GM18951 (cell line): ENCODE measurements at regions not wholly inside any gene's neighbourhood (a gene's known extent, or its start where the extent isn't known, plus 50 kb on each side); places are given as distances from the start of the nearest gene placed in this dataset.

Experiments used
- POLR2A ChIP-seq: IDR thresholded peaks from 4 replicates; pipeline ENCODE4 v1.6.1; 2011; ENCODE audit warnings: mild to moderate bottlenecking; ENCODE audit not compliant: insufficient read length, insufficient read depth; ENCODE audit errors: extremely low read depth
- in situ Hi-C: fragments of 300-500 bp; cut with MboI; formaldehyde crosslinking; loops from one replicate; pipeline ENCODE4 v1.12.0; 2022; ENCODE audit warnings: low sequenced_read_pairs, mixed read lengths, inconsistent platforms; ENCODE audit not compliant: unreplicated experiment

DNA sequence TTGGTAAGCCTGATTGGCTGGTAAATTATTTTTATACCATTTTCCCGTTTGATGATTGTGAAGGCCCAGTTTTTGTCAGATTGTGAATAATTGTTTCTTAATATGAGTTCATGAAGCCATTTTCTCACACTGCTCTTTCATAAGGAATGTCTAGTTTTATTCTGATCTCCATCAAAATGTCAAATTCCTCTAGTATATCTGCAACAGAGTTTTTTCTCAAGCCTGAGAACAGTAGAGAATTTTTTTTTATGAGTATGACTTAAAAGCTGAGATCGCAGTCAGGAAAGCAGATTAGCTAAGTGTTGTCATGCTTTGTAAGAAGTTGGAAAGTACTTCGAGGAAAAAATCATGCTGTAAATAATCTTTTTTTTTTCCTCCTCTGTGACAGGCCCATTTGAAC, 484.9 kb upstream of the ATP2B1 start:
- in situ Hi-C loops, result no loop called here

DNA sequence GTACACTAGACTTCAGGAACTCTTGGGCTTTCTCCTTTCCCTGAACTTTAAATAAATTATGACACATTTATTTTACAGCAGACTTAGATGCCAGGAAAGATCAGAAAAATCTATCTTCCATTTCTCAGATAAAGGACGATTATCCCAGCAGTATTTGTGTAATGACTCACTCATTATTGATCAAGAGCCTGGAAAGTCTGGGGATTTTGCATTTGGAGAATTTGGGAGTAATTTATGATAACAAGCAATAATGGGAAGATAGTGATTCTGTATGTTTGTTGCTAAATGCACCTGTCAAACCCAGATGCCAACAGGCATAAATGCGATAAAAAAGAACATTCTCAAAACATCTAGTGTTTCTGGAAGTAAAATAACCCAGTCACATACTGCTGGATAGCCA, 480.2 kb upstream of the ATP2B1 start:
- in situ Hi-C loops, result no loop called here
- TF ChIP-seq POLR2A, result no peak

More for the DNA sequence above, 484.9 kb upstream of the ATP2B1 start:
- TF ChIP-seq POLR2A, result no peak

DNA sequence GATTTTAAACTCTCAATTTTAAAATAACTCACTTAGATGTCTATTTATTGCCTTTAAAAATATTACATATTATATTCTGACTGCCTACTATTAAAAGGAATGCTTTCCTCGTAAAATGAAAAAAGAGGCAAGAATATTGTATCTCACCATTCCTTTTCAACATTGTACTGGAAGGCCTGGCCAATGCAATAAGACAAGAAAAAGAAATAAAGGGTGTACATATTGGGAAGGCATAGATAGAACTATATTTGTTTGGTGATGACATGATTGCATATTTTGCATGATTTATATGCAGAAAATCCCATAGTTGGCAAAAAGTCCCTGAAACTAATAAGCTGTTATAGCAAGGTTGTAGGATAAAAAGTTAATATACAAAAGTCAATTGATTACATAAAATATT, 474.6 kb upstream of the ATP2B1 start:
- TF ChIP-seq POLR2A, result no peak
- in situ Hi-C loops, result no loop called here

DNA sequence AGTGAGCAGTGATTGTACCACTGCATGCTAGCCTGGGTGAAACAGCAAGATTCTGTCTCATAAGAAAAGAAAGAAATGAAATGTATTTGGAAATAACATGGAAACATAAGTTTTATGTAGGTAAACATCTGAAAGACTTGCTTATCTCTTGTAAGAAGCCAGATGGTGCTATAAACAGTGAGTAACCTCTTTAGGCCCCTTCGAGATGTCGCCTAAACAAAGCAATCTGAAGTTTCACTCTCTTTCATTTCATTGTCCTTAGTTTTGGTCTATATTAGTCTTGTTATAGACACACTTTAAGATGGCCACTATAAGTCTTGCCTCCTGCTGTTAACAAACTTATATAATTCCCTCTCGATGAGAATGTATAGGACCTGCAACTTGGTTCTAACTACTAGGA, 472.6 kb upstream of the ATP2B1 start:
- no peak for TF ChIP-seq POLR2A
- in situ Hi-C loops, result no loop called here

DNA sequence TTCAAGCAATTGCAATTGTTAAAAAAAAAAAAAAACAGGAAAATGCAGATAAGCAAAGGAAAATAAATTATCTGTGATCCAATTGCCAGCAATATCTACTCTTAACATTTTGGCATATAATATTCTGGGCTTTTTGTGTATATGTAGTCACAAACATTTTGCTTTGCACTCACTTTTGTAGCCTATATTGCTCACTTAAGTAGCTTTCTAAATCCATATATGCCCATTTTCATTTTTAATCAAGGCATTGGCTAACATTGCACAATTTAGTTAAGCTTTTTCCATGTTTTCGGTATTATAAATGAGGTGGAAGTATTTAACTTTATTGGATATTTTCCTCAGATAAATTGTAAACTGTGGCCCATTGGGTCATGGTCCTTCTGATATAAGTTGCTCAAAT, 466.3 kb upstream of the ATP2B1 start:
- TF ChIP-seq POLR2A, result no peak
- in situ Hi-C loops, result no loop called here

DNA sequence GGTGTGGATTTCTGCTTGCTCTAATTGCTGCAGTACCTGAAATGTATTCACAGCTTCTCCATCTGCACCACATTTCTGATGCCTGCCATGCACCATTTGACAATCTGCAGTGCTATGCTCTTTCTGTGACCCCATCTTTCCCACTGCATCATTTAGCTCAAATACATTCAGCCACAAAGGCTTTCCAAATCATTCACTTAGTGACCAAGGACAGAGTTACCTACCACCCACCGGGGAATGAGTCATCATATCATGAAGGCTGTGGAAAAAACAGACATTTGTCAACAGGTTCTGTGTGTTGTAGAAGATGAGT, 465.5 kb upstream of the ATP2B1 start:
- in situ Hi-C loops, result no loop called here
- no peak for TF ChIP-seq POLR2A

DNA sequence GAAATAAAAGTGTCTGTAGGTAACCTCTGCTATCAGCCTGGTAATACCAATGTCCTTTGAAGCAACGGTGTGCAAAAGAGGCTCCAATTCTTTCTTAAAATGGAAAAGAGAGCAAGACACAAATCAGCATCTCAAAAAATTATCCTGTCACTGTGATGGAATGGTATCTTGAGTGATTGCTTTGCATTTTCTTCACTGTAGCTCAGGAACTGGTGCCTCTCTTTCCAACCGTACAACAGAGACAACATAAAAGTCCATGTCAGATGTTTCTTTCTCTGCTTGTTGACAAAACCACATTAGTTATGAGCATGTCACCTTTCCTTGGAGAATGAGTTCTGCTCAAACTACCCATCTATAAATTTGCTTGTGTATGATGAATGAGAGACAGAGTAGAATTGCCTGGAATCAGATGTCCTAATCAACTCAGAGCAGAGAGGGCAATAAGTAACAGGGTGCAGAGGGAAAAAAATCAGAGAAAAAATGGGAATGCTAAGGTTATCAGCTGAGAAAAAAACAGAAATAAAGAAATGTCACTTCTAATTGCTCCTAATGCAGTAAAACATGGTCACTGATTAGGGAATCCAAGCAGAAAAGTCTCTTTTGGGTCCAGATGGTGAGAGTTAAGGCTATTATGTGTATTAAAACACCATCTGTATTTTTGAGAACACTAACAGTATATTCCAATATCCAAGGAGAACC, 465.0 kb upstream of the ATP2B1 start:
- TF ChIP-seq POLR2A, result no peak
- in situ Hi-C loops, result no loop called here

DNA sequence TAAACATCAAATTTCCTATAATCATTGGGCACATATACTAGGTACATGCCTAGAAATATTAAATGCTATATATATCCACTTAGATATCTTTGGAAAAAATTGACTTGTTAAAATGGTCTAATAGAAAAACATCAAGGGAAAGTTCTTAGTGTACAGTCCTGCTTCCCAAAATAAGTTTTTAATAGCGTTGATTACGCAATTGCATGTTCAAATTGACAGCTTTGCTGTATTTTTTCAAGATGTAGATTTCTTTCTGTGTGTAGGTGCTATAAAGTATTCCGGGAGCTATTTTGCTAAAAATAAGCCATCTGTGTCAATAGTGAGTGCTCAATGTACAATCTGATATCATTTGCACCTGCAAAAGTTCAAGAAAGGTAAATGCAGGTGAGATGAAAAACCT, 463.9 kb upstream of the ATP2B1 start:
- in situ Hi-C loops, result no loop called here
- TF ChIP-seq POLR2A, result no peak

DNA sequence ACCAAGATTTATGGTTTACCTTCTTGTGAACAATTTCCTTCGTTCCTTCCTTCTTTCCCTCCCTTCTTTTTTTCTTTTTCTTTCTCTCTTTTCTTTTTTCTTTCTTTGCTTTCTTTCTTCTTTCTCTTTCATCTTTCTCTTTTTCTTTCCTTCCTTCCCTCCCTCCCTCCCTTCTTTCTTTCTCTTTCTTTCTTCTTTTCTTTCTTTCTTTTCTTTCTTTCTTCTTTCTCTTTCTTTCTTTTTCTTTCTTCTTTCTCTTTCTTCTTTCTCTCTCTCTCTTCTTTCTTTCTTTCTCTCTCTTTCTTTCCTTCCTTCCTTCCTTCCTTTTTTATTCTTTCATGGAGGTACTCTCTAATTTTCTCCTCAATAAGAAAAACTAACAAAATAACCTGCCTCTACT, 462.1 kb upstream of the ATP2B1 start:
- no peak for TF ChIP-seq POLR2A
- in situ Hi-C loops, result no loop called here

DNA sequence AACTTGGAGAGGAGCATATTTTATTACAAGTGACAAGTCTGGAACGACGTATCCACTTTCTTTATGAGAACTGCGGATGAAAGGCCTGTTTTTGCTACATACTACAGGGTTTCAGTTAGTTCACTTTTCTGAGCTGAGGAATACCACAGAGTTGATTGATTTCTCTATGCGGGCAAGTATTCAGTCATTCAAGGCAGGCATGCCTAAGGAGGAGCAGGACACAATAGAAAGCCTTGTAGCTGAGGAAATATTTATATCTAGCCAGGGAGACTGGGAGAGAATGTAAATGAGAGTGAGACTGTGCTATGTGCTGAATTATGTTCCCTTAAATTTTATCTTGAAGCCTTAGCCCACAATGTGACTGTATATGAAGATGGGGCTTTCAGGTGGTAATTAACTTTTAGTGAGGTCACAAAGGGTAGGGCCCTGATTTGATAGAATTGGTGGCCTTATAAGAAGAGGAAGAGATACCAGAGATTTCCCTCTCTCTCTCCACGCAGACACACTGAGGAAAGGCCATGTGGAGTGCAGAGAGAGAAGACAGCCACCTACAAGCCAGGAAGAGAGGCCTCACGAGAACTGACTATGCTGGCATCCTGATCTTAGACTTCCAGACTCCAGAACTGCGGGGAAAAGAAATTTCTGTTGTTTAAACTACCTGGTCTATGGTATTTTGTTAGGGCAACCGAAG, 459.0 kb upstream of the ATP2B1 start:
- in situ Hi-C loops, result no loop called here
- no peak for TF ChIP-seq POLR2A

DNA sequence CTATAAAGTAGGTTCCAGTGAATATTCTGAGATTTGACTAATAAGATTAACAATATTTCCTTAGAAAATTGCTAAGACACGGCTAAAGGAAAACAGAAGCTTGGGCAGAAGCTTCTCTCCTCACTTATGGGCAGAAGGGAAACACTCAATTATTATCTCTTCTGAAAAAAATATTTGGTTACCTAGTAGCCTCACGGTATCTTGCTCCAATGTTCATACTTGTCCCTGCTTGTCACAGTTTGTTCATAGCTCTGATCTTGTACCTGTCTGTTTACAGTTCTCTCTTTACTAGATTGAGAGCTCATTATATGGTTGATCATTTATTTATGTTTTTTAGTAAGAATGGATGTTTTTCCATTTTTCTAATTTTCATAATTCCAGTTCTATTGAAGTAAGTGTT, 458.0 kb upstream of the ATP2B1 start:
- no peak for TF ChIP-seq POLR2A
- in situ Hi-C loops, result no loop called here

DNA sequence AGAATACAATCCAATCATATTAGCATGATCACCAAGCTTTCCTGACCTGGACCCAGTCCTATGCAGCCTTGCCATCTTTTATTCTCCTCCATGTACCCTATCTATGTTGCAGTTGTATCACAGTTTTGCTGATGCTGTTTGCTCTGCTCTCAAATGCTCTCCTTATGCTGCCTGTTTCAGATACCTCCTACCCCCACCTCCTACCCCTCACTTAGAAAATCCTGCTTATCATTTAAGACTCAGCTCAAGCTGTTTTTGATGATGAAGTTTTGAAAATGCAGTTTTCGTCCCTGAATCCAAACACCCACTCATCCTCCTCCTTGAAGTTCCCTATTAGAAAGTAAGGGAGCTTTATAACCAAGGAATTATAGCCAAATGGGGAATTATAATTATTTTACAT, 457.4 kb upstream of the ATP2B1 start:
- TF ChIP-seq POLR2A, result no peak
- in situ Hi-C loops, result no loop called here

DNA sequence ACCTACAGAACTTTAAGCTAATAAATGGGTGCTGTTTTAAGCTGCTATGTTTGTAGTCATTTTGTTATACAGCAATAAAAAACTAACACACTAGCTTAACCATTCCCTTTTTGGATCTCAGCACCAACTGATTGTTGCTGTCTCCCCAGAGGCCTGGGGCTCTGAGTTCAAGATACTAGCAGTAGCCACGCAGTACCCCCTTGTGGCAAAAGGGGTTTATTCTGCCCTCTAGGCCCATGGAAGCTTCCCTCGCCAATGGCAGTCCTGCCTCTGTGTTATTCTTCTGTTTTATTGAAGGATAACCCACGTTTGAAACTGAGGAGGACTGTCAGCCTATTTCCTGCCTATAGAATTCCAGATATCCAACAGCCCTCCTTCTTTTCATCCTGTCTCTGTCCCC, 455.3 kb upstream of the ATP2B1 start:
- in situ Hi-C loops, result no loop called here
- TF ChIP-seq POLR2A, result no peak

DNA sequence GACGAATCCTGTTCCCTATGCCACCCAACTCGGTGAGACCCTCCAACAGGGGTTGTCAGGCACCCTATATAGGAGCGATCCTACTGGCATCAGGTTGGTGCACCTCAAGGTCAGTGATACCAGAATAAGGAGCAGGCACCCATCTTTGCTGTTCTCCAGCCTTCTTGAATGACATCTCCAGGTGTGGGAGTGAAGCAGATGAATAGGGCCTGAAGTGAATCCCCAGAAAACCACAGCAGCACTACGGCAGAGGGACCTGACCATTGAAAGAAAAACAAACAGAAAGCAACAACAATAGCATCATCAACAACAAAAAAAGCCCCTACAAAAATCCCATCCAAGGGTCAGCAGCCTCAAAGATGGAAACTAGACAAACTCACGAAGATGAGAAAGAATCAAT, 445.2 kb upstream of the ATP2B1 start:
- no peak for TF ChIP-seq POLR2A
- in situ Hi-C loops, result no loop called here

DNA sequence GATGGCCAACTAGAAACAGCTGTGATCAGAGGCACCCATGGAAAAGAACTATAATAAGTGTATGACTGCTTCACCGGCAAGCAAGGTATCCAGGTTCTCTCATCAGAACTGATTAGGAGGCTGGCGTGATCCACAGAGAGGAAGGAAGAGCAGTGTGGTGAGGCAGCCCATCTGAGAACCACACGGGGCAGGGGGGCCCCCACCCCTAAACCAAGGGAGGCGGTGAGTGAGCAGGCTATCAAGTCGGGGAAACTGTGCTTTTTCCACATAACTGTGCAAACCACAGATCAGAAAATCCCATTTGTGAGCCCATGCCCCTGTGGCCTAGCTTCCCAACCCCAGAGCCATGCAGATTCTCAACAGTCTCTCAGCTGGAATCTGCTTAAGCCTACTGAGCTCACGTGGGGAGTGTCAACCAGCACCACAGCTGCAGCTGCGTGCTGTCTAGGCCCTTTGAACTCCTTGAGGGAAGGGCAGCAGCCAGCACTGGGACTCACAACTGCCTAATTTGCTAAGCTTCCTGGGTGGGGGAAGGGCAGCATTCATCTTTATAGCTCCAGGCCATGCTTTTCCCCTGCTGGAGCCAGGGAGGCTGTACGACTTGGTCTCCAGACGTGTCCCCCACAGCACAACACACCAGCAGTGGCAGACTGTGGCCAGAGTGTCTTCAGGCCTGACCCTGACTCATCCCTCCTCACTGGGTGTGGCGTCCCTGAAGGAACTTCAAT, 444.4 kb upstream of the ATP2B1 start:
- in situ Hi-C loops, result no loop called here

More for the DNA sequence above, 444.4 kb upstream of the ATP2B1 start:
- no peak for TF ChIP-seq POLR2A
